CD14-positive monocyte (primary cell): ENCODE measurements at regions not wholly inside any gene's neighbourhood (a gene's known extent, or its start where the extent isn't known, plus 50 kb on each side); places are given as distances from the start of the nearest gene placed in this dataset.

Experiments used
- DNase-seq, 3 donors: peaks; one replicate each; pipeline ENCODE4 v3.0.0-alpha.2; 2011 to 2022
- H2AFZ ChIP-seq: 2 replicates; pipeline ENCODE4 v1.6.0; 2012; ENCODE audit warnings: mild to moderate bottlenecking, low read depth, low read length, inconsistent platforms; ENCODE audit not compliant: insufficient read depth, poor library complexity, severe bottlenecking
- H3K27ac ChIP-seq, 2 donors: 1 replicate in 1 of 2; 2 replicates in 1 of 2; pipeline ENCODE4 v1.5.1; 2012 to 2013; ENCODE audit warnings: low read length in 2 of 2, control low read depth in 1 of 2, inconsistent platforms in 1 of 2, low read depth in 1 of 2, mild to moderate bottlenecking in 1 of 2
- H3K27me3 ChIP-seq, 2 donors: one replicate each; pipeline versions ENCODE4 v1.6.0 to v1.6.1; 2011 to 2013; ENCODE audit warnings: low read length in 2 of 2; ENCODE audit not compliant: control insufficient read depth in 2 of 2, insufficient read depth in 2 of 2
- H3K36me3 ChIP-seq, 2 donors: replicated peaks in 1 of 2; 1 replicate in 1 of 2; 2 replicates in 1 of 2; pipeline versions ENCODE4 v1.5.1 to v1.6.1; 2012 to 2013; ENCODE audit warnings: low read length in 2 of 2, control low read depth in 1 of 2, inconsistent platforms in 1 of 2, mild to moderate bottlenecking in 1 of 2; ENCODE audit not compliant: insufficient read depth in 2 of 2, control insufficient read depth in 1 of 2
- H3K4me1 ChIP-seq, 2 donors: 1 replicate in 1 of 2; 2 replicates in 1 of 2; pipeline versions ENCODE4 v1.5.1 to v1.6.1; 2012 to 2013; ENCODE audit warnings: low read length in 2 of 2, control low read depth in 1 of 2, inconsistent platforms in 1 of 2, mild to moderate bottlenecking in 1 of 2, moderate library complexity in 1 of 2; ENCODE audit not compliant: insufficient read depth in 2 of 2, control insufficient read depth in 1 of 2
- H3K4me2 ChIP-seq: replicated peaks from 2 replicates; pipeline ENCODE3; 2012; ENCODE audit warnings: low read length, moderate library complexity, mild to moderate bottlenecking; ENCODE audit not compliant: poor library complexity, severe bottlenecking; ENCODE audit errors: extremely low read depth
- H3K4me3 ChIP-seq, 3 experiments: fragments of 200-600 bp in 1 of 3; sonication (generic) in 1 of 3; replicated peaks in 1 of 3; 1 replicate in 2 of 3; 2 replicates in 1 of 3; pipeline ENCODE4 v1.5.1; 2011 to 2013; ENCODE audit warnings: low read length in 3 of 3, mild to moderate bottlenecking in 3 of 3, control low read depth in 2 of 3, low read depth in 2 of 3, inconsistent platforms in 1 of 3, moderate library complexity in 1 of 3
- H3K79me2 ChIP-seq: 2 replicates; pipeline ENCODE4 v1.6.0; 2012; ENCODE audit warnings: mild to moderate bottlenecking, control low read depth, inconsistent platforms, low read length, moderate library complexity; ENCODE audit not compliant: insufficient read depth
- H3K9ac ChIP-seq: 2 replicates; pipeline ENCODE4 v1.6.0; 2017; ENCODE audit warnings: low read length, mild to moderate bottlenecking; ENCODE audit not compliant: insufficient read depth, poor library complexity, severe bottlenecking
- H3K9me3 ChIP-seq, 2 donors: replicated peaks in 1 of 2; 1 replicate in 1 of 2; 2 replicates in 1 of 2; pipeline versions ENCODE4 v1.5.1 to v1.6.1; 2012 to 2013; ENCODE audit warnings: low read length in 2 of 2, control low read depth in 1 of 2; ENCODE audit not compliant: control insufficient read depth in 1 of 2, insufficient read depth in 1 of 2
- H4K20me1 ChIP-seq: 2 replicates; pipeline ENCODE4 v1.6.0; 2012; ENCODE audit warnings: mild to moderate bottlenecking, low read length, control low read depth, moderate library complexity; ENCODE audit not compliant: insufficient read depth
- H3K27ac Mint-ChIP-seq, 7 donors: one replicate each; pipeline ENCODE4 v1.8.0; 2020; ENCODE audit warnings: mild to moderate bottlenecking in 7 of 7, mixed read lengths in 7 of 7, moderate library complexity in 6 of 7, inconsistent platforms in 2 of 7
- H3K27me3 Mint-ChIP-seq, 3 donors: one replicate each; pipeline ENCODE4 v1.8.0; 2021 to 2022; ENCODE audit warnings: low read depth in 3 of 3, mild to moderate bottlenecking in 3 of 3, mixed read lengths in 3 of 3, moderate library complexity in 3 of 3, inconsistent platforms in 1 of 3
- H3K36me3 Mint-ChIP-seq, 2 donors: one replicate each; pipeline ENCODE4 v1.8.0; 2020; ENCODE audit warnings: mixed read lengths in 2 of 2, inconsistent platforms in 1 of 2, mild to moderate bottlenecking in 1 of 2
- H3K4me1 Mint-ChIP-seq: one replicate; pipeline ENCODE4 v1.8.0; 2020; ENCODE audit warnings: mild to moderate bottlenecking, mixed read lengths
- H3K4me3 Mint-ChIP-seq, 2 donors: one replicate each; pipeline ENCODE4 v1.8.0; 2020; ENCODE audit warnings: mild to moderate bottlenecking in 2 of 2, mixed read lengths in 2 of 2, moderate library complexity in 1 of 2
- H3K9me3 Mint-ChIP-seq, 7 donors: one replicate each; pipeline ENCODE4 v1.8.0; 2020 to 2022; ENCODE audit warnings: mixed read lengths in 7 of 7, mild to moderate bottlenecking in 6 of 7, moderate library complexity in 6 of 7, inconsistent platforms in 2 of 7
- WGBS: methylation state at CpG from one replicate; pipeline ENCODE4 v1.1.5; 2013; ENCODE audit warnings: missing lambda C conversion rate; ENCODE audit not compliant: insufficient coverage; 5-methylcytosine and 5-hydroxymethylcytosine counted together
- intact Hi-C, 2 donors: fragments of 100-400 bp; cut with micrococcal nuclease; formaldehyde crosslinking; loops; one replicate each; pipeline versions ENCODE4 v1.15.0 to v1.15.1; 2023
- TF ChIP-seq, protein P1 (sequence below): fragments of 200-600 bp; IDR thresholded peaks from one replicate; pipeline ENCODE4 v1.8.0; 2022; ENCODE audit warnings: antibody characterized with exemption, mild to moderate bottlenecking

DNA sequence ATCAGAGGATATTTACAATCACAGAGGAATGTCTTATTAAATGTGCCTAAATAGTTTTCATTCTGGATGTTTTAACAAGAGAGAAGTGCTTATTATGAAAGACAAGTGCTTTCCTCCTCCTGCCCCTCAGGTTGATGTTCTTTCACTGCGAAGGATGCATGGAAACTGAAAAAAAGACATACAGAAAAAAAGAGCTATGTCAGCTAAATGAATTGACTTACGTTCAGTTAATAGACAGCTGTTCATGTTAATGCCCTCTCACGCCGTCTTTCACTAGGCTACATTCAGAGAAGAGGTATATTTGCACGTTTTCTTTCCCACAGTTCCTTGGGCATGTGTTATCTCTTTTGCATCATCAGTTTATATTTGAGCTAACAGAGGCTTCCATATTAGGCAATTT lies 821.8 kb upstream of the PCDH9 start:
- no peaks in the 10 kb centered on the region for H3K36me3 ChIP-seq
- Mint-ChIP-seq H3K27me3 (peaks cover 0 to 1% (median 0%) of the 10 kb centered on the region in 3 donors), H3K4me3 (no peak overlapping the region), H3K9me3 (peaks cover under 1 to 10% (median 4%) of the 10 kb centered on the region in 7 donors), H3K36me3 (no peaks in the 10 kb centered on the region), H3K4me1 (no peaks in the 10 kb centered on the region), H3K27ac (no peak overlapping the region)
- no peak for DNase-seq
- no peak overlapping the region for H3K9ac ChIP-seq
- TF ChIP-seq, protein P1, sequence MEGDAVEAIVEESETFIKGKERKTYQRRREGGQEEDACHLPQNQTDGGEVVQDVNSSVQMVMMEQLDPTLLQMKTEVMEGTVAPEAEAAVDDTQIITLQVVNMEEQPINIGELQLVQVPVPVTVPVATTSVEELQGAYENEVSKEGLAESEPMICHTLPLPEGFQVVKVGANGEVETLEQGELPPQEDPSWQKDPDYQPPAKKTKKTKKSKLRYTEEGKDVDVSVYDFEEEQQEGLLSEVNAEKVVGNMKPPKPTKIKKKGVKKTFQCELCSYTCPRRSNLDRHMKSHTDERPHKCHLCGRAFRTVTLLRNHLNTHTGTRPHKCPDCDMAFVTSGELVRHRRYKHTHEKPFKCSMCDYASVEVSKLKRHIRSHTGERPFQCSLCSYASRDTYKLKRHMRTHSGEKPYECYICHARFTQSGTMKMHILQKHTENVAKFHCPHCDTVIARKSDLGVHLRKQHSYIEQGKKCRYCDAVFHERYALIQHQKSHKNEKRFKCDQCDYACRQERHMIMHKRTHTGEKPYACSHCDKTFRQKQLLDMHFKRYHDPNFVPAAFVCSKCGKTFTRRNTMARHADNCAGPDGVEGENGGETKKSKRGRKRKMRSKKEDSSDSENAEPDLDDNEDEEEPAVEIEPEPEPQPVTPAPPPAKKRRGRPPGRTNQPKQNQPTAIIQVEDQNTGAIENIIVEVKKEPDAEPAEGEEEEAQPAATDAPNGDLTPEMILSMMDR, result no peak
- H3K4me2 ChIP-seq, result no peak overlapping the region
- H3K27ac ChIP-seq, result no peak overlapping the region
- 89% methylated on average over 5 of the region's 5 CpGs for WGBS
- H3K4me3 ChIP-seq, result no peak overlapping the region
- no peaks in the 10 kb centered on the region for H3K4me1 ChIP-seq
- H3K27me3 ChIP-seq, result no peaks in the 10 kb centered on the region
- H3K79me2 ChIP-seq, result no peaks in the 10 kb centered on the region
- no peaks in the 10 kb centered on the region for H4K20me1 ChIP-seq
- intact Hi-C loops, result no loop called here
- peaks cover 7% of the 10 kb centered on the region in 2 donors for H3K9me3 ChIP-seq
- H2AFZ ChIP-seq, result no peak overlapping the region

DNA sequence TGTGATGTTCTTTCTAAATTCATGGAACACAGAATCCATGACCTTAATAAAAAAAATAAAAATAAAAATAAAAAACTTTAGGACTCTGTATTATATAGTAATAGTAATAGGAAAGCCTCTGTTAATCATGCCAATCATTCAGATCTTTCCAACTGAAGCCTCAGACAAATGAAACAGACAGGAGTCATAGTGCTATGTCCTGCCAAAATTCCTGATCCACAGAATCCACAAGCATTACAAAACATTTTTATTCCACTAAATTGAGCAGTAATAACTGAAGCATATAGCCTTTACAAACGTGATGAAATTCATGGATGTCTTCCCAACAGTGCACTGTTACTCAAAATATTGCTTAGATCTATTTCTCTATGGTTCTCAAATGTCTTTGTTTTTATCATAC lies 820.6 kb upstream of the PCDH9 start:
- Histone ChIP-seq H3K79me2 (no peaks in the 10 kb centered on the region), H4K20me1 (no peaks in the 10 kb centered on the region), H3K27me3 (no peaks in the 10 kb centered on the region), H3K4me2 (no peak overlapping the region), H3K36me3 (no peaks in the 10 kb centered on the region), H3K9me3 (peaks cover 0 to 3% of the 10 kb centered on the region in 2 donors), H2AFZ (no peak overlapping the region), H3K4me1 (no peaks in the 10 kb centered on the region), H3K27ac (no peak overlapping the region), H3K9ac (no peak overlapping the region), H3K4me3 (no peak overlapping the region)
- no CpG with 5 or more reads among the region's 1 CpG for WGBS
- H3K27ac Mint-ChIP-seq, result no peak overlapping the region
- no peak overlapping the region for H3K4me3 Mint-ChIP-seq
- TF ChIP-seq, protein P1, result no peak
- DNase-seq, result no peak
- no peaks in the 10 kb centered on the region for H3K36me3 Mint-ChIP-seq
- peaks cover 0 to 6% (median 2%) of the 10 kb centered on the region in 7 donors for H3K9me3 Mint-ChIP-seq
- H3K27me3 Mint-ChIP-seq, result peaks cover 0 to 1% (median 0%) of the 10 kb centered on the region in 3 donors
- intact Hi-C loops, result no loop called here
- no peaks in the 10 kb centered on the region for H3K4me1 Mint-ChIP-seq
